ENCODE measurements at regions not wholly inside any gene's neighbourhood (a gene's known extent, or its start where the extent isn't known, plus 50 kb on each side); places are given as distances from the start of the nearest gene placed in this dataset.

DNA sequence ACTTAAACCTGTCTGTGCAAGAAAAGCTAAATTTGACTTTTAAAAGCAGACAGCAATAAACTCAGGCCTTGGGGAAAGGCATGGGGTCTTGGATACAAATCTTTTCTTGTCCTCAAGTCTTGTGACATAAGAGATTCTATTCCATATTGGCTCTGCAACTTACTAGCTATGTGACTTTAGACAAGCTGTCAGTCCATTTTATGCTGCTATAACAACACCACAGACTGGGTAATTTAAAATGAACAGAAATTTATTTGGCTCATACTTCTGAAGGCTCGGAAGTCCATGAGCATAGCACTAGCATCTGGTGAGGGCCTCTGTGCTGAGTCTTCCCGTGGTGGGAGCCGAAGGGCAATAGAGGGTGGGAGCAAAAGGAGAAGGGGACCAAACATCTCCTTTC lies 246.0 kb upstream of the MOCS1 start:
- TF ChIP-seq CTCF (IDR thresholded peaks at IDR 0.05) (no peak), EP300 (IDR thresholded peaks at IDR 0.05) (no peak), POLR2AphosphoS5 (IDR thresholded peaks at IDR 0.05) (no peak), POLR2A (IDR thresholded peaks at IDR 0.05) (no peak)

All from sigmoid colon (tissue), 4 donors.